GM23338 (cell line): ENCODE measurements at regions not wholly inside any gene's neighbourhood (a gene's known extent, or its start where the extent isn't known, plus 50 kb on each side); places are given as distances from the start of the nearest gene placed in this dataset.

Experiments used
- CREB1 ChIP-seq: fragments of 250-450 bp; sonication (Bioruptor Pico); IDR thresholded peaks from 2 replicates; pipeline ENCODE4 v1.5.0; 2020; ENCODE audit warnings: low read depth, mild to moderate bottlenecking, moderate library complexity
- EZH2 ChIP-seq: fragments of 200-600 bp; sonication (generic); IDR thresholded peaks from one replicate; pipeline ENCODE4 v1.8.0; 2017; ENCODE audit warnings: antibody characterized with exemption, mild to moderate bottlenecking, low read depth; ENCODE audit not compliant: unreplicated experiment
- EZH2phosphoT487 ChIP-seq: fragments of 200-600 bp; sonication (generic); IDR thresholded peaks from one replicate; pipeline ENCODE4 v1.8.1; 2018; ENCODE audit warnings: antibody characterized with exemption; ENCODE audit not compliant: unreplicated experiment
- POLR2AphosphoS5 ChIP-seq: IDR thresholded peaks from 2 replicates; pipeline ENCODE4 v1.6.1; 2016; ENCODE audit warnings: antibody characterized with exemption, low read depth
- ZNF114 ChIP-seq: fragments of 250-450 bp; sonication (Bioruptor Pico); IDR thresholded peaks from 2 replicates; pipeline ENCODE4 v1.5.0; 2020; ENCODE audit warnings: mild to moderate bottlenecking, moderate library complexity
- TF ChIP-seq, protein P1 (sequence below), 2 experiments: fragments of 200-600 bp in 1 of 2; sonication (generic) in 1 of 2; conservative IDR thresholded peaks; 2 replicates each; pipeline versions ENCODE4 v1.5.1 to v1.6.1; 2016 to 2017; ENCODE audit warnings: antibody characterized with exemption in 2 of 2, low read depth in 2 of 2, mild to moderate bottlenecking in 2 of 2, moderate library complexity in 1 of 2
- TF ChIP-seq, protein P2 (sequence below): IDR thresholded peaks from 2 replicates; pipeline ENCODE4 v1.6.1; 2016; ENCODE audit warnings: antibody characterized with exemption
- TF ChIP-seq, protein P3 (sequence below): fragments of 250-450 bp; sonication (Bioruptor Pico); IDR thresholded peaks from 2 replicates; pipeline ENCODE4 v1.5.0; 2020; ENCODE audit warnings: mild to moderate bottlenecking, moderate library complexity

DNA sequence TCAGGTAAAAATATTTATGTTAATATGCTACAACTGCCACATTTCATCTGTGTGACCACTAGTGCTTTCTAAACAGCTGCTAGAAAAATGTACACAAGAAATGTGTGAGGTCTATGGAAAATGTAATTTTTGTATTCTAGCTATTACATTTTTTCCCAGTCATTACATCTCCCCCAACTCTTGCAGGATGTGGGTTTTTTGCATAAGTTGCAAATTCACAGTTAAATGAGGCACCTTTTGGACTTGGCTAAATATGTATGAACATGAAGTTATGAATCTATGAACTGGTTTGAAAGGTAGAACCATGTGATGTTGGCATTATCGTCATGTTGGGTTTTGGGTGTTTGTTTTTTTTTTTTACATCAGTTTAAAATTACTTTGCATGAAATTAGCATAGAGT lies 590.4 kb upstream of the WWC1 start:
- TF ChIP-seq, protein P1, sequence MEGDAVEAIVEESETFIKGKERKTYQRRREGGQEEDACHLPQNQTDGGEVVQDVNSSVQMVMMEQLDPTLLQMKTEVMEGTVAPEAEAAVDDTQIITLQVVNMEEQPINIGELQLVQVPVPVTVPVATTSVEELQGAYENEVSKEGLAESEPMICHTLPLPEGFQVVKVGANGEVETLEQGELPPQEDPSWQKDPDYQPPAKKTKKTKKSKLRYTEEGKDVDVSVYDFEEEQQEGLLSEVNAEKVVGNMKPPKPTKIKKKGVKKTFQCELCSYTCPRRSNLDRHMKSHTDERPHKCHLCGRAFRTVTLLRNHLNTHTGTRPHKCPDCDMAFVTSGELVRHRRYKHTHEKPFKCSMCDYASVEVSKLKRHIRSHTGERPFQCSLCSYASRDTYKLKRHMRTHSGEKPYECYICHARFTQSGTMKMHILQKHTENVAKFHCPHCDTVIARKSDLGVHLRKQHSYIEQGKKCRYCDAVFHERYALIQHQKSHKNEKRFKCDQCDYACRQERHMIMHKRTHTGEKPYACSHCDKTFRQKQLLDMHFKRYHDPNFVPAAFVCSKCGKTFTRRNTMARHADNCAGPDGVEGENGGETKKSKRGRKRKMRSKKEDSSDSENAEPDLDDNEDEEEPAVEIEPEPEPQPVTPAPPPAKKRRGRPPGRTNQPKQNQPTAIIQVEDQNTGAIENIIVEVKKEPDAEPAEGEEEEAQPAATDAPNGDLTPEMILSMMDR (conservative IDR thresholded peaks at IDR 0.05; ENCODE audit: low read depth in 2 of 2) = no peak
- no peak for TF ChIP-seq EZH2phosphoT487
- no peak for TF ChIP-seq POLR2AphosphoS5
- TF ChIP-seq ZNF114 (CRISPR knock-in tag) = no peak
- TF ChIP-seq, protein P2, sequence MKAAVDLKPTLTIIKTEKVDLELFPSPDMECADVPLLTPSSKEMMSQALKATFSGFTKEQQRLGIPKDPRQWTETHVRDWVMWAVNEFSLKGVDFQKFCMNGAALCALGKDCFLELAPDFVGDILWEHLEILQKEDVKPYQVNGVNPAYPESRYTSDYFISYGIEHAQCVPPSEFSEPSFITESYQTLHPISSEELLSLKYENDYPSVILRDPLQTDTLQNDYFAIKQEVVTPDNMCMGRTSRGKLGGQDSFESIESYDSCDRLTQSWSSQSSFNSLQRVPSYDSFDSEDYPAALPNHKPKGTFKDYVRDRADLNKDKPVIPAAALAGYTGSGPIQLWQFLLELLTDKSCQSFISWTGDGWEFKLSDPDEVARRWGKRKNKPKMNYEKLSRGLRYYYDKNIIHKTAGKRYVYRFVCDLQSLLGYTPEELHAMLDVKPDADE = no peak
- no peak for TF ChIP-seq EZH2
- TF ChIP-seq, protein P3, sequence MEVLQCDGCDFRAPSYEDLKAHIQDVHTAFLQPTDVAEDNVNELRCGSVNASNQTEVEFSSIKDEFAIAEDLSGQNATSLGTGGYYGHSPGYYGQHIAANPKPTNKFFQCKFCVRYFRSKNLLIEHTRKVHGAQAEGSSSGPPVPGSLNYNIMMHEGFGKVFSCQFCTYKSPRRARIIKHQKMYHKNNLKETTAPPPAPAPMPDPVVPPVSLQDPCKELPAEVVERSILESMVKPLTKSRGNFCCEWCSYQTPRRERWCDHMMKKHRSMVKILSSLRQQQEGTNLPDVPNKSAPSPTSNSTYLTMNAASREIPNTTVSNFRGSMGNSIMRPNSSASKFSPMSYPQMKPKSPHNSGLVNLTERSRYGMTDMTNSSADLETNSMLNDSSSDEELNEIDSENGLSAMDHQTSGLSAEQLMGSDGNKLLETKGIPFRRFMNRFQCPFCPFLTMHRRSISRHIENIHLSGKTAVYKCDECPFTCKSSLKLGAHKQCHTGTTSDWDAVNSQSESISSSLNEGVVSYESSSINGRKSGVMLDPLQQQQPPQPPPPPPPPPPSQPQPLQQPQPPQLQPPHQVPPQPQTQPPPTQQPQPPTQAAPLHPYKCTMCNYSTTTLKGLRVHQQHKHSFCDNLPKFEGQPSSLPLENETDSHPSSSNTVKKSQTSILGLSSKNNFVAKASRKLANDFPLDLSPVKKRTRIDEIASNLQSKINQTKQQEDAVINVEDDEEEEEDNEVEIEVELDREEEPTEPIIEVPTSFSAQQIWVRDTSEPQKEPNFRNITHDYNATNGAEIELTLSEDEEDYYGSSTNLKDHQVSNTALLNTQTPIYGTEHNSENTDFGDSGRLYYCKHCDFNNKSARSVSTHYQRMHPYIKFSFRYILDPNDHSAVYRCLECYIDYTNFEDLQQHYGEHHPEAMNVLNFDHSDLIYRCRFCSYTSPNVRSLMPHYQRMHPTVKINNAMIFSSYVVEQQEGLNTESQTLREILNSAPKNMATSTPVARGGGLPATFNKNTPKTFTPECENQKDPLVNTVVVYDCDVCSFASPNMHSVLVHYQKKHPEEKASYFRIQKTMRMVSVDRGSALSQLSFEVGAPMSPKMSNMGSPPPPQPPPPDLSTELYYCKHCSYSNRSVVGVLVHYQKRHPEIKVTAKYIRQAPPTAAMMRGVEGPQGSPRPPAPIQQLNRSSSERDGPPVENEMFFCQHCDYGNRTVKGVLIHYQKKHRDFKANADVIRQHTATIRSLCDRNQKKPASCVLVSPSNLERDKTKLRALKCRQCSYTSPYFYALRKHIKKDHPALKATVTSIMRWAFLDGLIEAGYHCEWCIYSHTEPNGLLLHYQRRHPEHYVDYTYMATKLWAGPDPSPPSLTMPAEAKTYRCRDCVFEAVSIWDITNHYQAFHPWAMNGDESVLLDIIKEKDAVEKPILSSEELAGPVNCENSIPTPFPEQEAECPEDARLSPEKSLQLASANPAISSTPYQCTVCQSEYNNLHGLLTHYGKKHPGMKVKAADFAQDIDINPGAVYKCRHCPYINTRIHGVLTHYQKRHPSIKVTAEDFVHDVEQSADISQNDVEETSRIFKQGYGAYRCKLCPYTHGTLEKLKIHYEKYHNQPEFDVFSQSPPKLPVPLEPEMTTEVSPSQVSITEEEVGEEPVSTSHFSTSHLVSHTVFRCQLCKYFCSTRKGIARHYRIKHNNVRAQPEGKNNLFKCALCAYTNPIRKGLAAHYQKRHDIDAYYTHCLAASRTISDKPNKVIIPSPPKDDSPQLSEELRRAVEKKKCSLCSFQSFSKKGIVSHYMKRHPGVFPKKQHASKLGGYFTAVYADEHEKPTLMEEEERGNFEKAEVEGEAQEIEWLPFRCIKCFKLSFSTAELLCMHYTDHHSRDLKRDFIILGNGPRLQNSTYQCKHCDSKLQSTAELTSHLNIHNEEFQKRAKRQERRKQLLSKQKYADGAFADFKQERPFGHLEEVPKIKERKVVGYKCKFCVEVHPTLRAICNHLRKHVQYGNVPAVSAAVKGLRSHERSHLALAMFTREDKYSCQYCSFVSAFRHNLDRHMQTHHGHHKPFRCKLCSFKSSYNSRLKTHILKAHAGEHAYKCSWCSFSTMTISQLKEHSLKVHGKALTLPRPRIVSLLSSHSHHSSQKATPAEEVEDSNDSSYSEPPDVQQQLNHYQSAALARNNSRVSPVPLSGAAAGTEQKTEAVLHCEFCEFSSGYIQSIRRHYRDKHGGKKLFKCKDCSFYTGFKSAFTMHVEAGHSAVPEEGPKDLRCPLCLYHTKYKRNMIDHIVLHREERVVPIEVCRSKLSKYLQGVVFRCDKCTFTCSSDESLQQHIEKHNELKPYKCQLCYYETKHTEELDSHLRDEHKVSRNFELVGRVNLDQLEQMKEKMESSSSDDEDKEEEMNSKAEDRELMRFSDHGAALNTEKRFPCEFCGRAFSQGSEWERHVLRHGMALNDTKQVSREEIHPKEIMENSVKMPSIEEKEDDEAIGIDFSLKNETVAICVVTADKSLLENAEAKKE = no peak
- TF ChIP-seq CREB1 = no peak
